A172 (cell line): ENCODE measurements at regions not wholly inside any gene's neighbourhood (a gene's known extent, or its start where the extent isn't known, plus 50 kb on each side); places are given as distances from the start of the nearest gene placed in this dataset.

Experiments used
- DNase-seq: peaks from one replicate; pipeline ENCODE4 v3.0.0-alpha.2; 2015; ENCODE audit warnings: low spot score

DNA sequence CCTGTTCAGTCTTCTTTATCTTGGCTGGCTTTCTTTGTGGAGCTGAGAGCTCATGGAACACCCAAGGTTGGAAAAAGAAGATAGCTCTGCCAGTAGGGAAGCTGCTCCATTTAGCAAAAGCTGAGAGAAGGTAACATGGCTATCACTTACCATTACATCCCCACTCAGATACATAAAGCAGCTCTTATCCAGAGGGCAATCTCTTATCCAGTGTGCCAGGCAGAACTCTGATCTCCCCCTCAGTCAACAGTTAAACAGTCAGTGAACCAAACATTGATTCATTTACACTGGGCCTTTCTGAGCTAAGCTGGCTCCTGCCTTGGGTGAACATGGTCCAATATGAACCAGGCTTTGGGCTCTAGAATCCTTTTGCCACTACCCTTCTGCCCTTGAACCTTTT, 624.2 kb downstream of the NTRK3 start:
- no peak for DNase-seq

DNA sequence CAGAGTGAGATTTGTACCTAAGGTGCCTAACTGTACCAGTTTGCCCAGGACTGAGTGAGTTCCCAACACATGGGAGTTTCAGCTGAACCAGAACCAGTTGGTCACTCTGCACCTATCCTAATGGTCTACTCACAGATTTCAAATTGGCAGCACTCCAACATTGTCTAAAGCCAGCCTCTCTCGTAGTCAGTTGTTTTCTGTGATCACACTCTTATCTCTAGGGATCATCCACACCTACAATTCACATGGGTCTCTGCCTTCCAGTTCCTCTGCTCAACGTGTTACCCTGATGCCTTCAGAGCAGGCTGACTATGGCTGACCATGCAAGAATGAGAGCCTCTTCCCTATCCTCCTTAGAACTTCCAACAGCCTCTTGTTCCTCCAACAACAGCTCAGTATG, 624.8 kb downstream of the NTRK3 start:
- no peak for DNase-seq

DNA sequence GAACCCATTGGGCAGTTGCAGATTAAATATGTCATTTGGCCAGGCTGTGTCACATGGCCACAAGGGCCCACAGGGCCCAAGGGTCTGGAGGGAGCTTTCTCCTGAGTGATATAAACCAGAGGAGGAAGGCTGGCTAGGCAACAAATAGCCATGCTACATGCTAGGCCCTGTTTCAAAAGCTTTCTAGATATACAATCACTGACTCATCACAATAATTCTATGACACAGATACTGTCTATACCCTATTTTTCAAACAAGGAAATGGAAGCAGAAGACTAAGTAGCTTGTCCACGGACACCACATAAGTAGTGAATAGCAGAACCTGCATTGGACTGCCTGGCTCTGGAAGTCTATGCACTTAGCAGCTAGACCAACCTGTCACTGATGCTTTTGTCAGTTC, 625.4 kb downstream of the NTRK3 start:
- no peak for DNase-seq

DNA sequence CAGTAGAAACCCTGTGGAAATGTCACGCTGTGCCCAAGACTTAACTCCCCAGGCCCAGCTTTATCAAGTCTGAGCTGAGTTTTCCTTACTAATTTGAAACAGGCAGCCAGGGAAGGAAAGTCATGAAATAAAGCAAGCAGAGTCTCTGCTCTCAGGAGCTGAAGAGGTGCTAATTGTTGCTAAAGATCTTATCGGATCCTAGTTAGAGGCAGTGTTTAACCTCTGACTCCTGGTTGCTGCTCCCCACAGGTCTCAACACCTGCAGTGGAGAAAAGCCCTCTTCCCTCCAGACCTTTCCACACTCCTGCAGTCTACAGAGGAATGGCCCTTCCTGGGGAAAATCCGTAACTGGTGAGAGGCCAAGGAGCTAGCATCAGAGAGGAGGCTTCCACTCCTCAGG, 628.2 kb downstream of the NTRK3 start:
- DNase-seq = no peak

DNA sequence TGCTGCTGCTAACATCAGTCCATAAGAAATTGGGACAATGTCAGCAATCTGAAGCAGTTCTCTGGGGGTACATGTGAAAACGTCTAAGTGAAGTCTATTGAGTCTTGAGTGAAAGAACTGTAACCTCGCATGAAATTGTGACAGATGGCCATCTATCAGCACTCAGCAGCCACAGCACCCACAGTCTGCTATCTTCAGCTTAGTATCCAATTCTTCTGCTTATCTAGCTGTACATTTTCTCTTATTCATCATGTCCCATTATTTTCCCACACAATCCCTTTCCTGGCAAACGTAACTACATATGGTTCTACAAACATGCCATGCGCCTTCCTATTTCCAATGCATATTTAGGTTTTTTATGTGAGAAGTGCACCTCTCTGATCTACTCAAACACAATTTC, 629.7 kb downstream of the NTRK3 start:
- DNase-seq = no peak

DNA sequence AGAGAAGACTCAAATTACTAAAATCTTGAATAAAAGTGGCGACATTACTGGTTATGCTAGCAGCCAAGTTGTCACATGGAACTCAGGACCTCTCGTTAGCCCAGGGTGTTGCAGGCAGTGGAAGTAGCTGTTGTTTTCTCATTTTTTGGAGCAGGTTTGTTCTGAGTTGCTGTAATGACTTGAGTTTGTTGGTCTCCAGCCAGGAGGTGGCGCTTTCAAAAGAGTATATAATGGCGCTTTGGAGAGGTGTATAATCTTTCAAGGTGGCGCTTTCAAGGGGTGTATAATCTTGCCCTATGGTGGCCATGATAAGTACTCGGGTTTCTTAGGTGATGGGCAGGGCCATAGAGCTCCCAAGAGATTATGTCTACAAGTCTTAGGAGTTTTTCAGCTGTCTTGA, 632.7 kb downstream of the NTRK3 start:
- DNase-seq = no peak

DNA sequence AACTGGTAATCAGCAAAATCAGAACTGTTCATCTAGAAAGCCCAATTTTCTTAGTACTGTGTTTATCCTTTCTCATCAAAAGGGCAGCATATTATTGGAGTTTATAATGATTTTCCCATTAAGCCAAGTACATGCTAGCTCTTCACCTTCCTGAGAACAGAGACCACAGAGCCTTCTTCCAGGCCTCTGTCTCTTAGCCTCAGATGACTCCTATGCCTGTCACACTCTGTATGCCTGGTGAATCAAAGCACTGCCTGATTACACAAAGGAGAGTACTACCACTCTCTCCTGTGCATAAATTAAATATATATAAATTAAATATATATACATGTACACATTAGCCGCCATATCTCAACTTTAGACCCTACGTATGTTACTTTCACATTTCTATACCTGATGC, 636.1 kb downstream of the NTRK3 start:
- DNase-seq = no peak

DNA sequence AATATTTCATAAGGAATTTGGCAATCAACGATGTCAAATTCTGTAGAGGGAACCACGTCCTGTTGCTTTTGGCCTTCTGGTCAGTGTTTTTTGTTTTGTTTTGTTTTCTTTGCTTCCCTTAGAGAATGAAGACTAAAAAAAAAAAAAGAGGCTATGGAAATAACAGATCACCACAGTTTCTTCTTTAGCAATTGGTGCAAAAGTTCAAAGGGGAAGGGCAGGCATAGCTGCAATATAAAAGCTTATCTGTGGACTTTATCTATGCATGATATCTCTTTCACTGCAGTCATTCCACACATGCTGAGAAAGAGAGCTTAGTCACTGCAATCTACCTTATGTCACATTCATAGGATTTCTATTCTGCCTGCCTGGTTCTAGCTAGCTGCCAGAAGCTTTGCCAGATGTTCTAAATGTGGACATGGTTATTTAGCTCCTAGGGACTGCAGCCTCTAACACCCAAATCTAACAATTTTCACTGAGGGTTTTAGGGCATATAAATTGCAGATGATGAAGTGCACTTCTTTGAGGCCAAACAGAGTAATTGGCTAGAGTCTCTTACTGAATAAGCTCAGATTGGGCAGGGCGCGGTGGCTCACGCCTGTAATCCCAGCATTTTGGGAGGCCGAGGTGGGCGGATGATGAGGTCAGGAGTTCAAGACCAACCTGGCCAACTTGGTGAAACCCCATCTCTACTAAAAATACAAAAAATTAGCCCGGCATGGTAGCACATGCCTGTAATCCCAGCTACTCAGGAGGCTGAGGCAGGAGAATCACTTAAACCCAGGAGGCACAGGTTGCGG, 637.2 kb downstream of the NTRK3 start:
- peak; percentile 85 for DNase-seq

DNA sequence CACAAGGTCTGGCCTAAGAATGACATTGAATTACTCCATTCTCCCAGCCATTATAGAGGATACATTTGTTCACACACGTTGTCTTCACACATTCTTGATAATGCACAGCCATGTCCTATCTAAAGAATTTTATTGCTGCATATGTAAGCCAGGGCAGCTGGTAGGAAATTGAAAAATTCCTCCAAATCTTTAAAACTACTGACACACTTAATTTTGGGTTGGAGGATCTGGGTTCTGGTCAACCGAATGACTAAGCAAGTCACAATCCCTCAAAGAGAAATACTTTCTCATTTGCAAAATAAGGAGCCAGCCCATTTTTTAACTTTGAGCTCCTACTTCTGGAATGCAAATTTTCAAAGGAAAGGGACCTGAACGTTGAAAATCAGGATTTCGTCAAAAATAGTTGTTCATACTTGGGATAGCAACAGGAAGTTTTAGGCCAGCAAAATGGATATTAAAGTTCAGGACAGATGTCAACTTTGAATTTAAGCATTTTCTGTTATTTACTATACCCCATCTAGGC, 638.3 kb downstream of the NTRK3 start:
- no peak for DNase-seq

DNA sequence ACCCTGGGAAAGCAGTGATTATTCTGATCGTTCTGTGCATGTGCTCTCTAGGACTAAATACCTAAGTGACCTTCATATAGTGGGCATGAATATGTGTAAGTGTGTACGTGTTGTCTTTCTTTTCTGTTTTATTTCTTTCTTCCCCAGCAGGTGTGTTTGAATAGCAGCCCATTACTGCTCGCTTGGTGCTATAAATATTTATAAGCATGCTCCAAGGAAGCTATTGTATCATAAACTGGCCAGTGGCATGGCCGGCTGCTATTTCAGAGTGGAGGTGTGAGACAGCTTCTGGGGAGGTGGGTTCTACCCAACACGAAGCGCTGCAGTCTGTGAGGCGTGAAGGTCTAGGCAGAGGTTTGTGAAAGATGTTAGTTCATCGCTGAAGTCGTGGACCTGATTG, 641.8 kb downstream of the NTRK3 start:
- DNase-seq = no peak

DNA sequence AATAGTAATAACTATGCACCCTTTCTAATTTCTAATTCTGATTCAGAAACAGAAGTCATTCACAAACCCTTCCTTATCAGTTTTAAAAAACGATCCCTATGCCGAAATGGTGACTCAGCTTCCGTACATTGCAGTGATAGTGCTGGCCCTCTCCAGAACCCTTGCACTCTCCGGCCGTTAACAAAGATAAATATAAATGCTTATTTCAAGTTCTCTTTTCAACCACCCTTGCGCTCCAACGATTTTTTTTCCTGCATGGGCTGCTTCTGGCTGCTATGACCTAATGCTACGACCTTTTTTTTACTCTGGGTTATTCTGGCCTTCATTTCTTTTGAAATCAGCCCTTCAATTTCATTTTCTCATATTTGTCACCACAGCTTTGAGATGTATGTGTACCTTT, 646.2 kb downstream of the NTRK3 start:
- peak; percentile 59 for DNase-seq

DNA sequence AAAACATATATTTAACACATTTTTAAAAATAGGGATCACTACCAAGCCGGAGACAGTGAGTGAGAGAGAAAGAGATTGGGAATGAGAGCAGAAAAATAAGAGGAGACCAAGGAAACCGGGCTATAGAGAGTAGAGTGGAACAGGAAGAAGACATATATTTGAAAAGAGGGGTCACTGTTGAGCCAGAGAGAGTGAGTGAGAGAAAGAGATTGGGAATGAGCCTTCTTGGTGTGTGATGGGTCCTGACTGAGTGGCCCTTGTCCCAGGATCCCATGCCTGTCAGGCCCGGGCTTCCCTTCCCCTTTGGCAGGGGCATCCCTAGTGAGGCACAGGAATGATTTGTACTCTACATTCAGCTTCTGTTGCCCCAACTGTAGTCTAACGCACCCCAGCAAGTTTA, 646.6 kb downstream of the NTRK3 start:
- peak; percentile 36 for DNase-seq

DNA sequence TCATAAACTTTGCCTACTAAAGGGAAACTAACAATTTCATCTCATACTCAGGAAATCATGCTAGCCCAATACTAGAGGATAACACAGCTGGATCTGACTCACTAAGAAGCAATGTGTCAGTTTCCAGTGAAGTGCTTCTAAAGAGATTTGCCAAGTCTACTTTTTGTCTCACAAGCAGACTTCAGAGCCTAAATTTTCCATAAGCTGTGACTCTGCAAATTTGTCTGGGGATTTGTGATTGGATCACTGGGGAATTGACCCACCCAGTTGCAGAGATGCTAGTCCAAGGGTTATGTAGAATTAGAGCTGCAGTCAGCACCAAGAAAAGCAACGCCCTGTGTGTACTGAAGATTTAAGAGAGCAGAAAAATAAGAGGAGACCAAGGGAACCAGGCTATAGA, 647.1 kb downstream of the NTRK3 start:
- peak; percentile 94 for DNase-seq

DNA sequence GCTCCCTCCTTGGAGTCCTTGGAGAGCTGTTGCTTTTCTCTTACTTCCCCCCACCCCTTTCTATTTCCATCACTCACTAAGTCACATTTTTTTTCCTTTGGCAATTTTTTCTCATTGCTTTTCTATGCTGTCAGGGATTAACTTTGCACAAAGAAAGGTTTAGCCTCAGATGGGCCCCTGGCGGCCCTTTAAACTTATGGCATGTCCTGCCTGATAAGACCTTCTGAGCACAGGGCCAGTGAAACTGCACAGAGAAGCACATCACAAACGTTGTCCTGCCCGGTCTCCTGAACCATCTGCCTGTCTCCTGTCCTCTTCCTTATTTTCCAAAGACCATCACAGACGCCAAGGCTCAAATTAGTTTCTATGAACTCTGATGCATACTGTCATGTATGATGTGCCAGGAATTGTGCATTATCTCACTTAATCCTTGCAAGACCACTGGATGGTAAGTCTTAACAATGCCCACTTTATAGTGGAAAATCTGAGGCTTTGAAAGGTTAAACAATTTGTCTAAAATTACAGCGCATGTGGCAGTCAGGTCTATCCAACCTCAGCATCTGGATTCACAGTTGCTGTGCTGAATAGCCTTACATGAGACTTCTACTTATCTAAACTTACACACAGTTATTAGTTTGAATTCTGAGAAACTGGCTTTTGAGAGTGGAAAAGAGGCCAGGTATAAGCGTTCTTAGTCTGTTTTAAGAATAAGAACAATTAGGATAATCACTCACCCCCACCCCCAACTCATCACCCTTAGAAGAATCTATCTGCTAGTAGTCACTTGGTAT, 648.1 kb downstream of the NTRK3 start:
- no peak for DNase-seq

DNA sequence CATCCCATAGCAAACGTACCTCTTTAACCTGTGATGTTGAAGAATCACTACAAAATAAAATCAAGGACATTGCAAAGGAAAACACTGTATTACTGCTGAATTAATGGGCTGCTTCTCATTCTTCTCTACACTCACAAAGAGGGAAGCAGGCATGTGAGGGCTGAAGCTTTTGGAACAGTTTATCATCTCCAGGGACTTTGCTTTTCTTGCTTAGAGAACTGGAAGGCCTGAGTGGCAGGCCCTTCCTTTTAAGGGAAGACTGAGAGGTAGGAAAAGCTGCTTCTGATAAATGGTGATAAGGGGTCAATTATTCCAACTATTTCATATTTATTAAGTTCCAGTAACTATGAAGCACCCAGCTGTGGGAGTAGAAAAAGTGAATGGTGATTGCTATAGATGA, 649.6 kb downstream of the NTRK3 start:
- DNase-seq = no peak

DNA sequence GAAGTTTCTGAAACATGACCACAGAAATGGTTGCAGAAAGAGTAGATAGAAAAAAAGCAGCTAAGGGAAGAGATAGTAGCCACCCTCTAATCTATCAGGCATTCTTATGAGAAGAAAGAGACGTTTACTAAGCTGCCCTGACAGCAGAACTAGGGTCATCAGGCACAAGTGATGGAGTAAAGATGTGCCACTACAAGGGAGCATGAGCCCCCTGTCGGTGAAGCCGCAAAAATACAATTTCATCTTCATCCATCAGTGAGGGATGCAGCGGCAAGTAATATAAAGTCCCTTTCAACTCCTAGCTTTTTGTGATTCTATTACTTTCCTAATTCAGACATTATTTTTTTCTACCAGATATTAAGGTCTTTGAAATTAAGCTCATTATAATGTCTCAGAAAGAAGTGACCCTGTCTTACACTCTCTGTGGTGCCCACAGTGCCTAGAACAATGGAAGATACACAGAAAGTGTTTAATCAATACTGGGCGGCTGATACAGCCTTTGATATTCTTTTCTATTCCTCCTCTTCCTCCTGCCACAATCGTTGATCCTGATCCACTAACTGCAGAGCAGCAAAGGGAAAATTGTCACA, 651.6 kb downstream of the NTRK3 start:
- DNase-seq = no peak

DNA sequence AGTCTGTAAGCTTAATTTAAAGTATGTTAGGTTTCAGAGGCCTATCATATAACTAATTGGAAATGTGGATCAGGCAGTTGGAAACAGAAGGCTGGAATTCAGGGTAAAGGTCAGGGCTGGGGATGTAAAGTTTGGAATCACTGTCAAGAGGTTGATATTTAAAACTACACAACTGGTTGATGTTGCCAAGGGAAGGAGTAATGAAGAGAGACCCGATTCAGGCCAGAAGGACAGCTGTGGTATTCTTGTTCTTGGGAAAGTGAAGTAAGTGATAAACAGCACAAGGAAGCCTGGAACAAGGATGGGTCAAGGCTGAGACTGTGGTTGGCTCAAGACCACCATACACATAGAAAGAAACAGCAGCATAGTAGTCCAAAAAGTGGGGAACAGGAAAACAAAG, 654.2 kb downstream of the NTRK3 start:
- DNase-seq = no peak

DNA sequence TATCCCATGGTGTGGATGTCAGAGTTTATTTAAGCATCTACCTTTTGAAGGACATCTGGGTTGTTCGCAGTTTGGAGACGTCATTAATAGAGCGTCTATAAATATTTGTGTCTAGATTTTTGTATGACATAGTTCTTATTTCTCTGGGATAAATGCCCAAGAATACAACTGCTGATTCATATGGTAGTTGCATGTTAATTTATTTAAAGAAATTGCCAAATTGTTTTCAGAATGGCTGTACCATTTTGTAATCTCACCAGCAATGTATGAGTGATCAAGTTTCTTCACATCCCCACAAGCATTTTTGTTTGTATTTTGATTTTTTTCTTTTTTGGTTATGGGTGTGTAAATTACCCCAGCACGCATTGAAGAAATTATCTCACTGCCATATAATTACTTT, 656.9 kb downstream of the NTRK3 start:
- DNase-seq = no peak

DNA sequence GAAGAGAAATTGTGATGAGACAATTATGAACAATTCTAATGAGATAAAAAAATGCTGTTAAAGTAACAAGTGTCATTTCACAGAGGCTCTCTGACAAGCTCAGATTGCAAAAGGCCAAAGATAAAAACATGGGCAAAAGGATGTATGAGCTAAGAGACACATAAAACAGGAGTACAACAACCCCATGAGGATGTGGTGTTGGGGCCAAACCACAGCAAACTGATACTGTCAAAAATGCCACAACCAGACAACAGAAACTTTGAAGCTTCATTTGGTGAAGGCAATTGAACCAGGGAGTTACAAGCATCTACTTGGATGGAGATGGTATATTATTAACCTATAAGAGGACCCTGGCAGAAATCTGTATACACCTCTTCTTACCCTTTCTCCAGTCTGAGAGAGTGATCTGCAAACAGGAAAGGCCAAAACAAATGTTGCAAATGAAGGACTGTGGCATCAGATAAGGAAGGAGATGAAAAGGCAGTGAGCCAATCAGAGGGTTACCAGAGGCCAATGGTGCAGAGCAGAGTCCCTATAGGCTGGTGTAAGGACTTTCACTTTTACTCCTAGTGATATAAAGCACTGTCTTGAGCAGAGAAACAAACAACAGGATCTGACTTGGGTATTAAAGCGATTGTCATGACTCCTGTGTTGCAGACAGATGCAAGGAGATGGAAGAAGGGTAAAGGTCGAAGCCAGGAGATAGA, 659.0 kb downstream of the NTRK3 start:
- peak; percentile 56 for DNase-seq

DNA sequence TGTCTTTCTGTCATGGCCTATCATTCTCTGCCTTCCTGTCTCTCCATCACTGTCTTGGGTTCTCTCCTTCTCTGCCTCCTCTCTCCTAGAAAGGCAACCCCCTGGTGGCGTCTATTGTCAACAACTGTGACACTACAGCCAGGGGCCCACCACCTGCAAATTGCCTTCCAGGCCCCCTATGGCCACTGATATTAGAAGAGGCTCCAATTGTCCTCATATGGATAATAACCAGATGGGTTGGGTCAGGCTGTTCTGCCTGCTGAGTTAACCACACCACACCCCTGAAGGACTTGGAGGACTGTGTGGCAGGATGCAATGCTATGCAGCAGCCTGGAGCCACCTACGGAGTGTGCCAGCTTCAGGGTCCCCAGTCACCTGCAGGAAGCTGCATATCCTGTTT, 665.0 kb downstream of the NTRK3 start:
- DNase-seq = no peak

DNA sequence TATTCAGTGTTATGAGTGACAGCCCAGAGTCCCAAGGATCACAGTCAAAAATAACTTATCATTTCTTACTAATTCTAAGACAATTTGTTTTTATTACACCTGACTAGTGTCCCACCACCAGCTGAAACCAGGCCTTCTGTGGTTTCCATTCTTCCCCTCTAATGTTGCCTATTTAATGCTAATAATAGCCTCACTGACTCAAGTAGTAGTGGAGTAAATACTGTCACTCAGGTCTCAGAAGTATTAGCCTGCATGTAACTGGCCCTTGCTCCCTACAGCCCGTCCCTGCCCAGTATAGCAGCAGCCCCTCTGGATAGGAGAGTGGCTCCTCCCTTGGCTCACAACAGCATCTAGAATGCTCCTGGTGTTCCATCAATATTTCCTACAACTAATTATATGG, 665.5 kb downstream of the NTRK3 start:
- no peak for DNase-seq

DNA sequence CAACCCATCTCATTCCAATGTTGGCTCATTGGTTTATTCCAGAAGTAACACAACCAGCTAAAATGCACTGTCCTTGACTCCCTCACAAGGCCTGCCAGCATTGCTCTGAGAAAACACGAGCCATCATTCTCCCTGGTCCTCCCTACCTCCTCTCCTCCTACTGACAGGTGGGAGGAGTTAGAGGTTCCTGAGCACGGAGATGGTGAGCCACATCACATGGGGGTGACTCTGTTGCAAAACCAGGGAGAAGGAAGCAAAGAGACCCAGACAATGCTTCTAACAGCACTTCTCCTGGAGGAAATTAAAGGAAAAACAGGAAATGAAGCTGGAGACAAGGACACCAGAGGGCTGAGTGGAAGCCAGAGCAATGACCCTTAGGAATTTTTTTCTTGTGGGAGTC, 667.4 kb downstream of the NTRK3 start:
- DNase-seq = no peak
